ENCODE measurements at regions not wholly inside any gene's neighbourhood (a gene's known extent, or its start where the extent isn't known, plus 50 kb on each side); places are given as distances from the start of the nearest gene placed in this dataset.

DNA sequence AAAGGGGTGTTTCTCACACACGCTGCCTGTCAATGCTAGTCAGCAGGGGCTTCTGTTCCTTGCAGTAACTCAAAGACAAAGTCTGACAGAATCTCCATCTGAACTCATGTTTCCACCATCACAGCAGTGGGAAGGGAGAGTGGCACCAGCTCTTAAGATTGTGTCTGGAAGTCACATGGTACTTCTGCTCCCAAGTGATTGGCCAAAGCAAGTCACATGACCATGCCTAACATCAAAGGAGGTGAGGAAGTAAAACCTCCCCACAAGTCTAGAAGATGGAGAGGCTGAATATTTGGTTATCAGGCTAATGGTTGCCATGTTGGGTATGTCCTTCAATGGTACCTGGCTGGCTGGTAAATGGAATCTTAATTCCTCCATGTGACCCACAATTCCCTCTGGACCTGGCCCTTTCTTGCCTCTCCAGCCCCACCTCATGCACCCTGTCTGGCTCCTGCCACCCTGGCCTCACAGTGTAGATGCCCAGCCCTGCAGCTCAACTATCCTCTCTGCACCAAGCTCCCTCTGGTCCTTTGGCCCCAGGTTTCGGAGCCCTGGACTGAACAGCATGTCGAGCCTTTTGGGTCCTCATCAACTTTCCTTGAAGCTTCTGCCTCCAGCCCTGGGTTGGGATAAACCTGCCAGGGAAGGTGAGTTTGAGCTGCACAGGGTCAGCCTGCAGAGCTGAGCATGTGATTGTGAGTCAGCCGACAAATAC is 51.0 kb upstream of the PMEPA1 start:
- TF ChIP-seq POLR2AphosphoS5 (IDR thresholded peaks at IDR 0.05; ENCODE audit: low read depth, low read length) (no peak), MAFK (IDR thresholded peaks at IDR 0.05; ENCODE audit: low read depth, low read length) (no peak), RAD21 (IDR thresholded peaks at IDR 0.05 in 1 of 2, conservative IDR thresholded peaks at IDR 0.05 in 1 of 2; ENCODE audit: low read depth in 2 of 2, low read length in 2 of 2) (no peak), HDAC2 (IDR thresholded peaks at IDR 0.05; ENCODE audit: borderline replicate concordance in 1 of 2, low read depth in 2 of 2, low read length in 2 of 2) (no peak), RBBP5 (IDR thresholded peaks at IDR 0.05; ENCODE audit: borderline replicate concordance, low read depth, low read length) (no peak), EZH2 (IDR thresholded peaks at IDR 0.05; ENCODE audit: low read depth, low read length, severe bottlenecking) (no peak), USF2 (IDR thresholded peaks at IDR 0.05; ENCODE audit: low read length) (no peak)
- TF ChIP-seq, protein P1, sequence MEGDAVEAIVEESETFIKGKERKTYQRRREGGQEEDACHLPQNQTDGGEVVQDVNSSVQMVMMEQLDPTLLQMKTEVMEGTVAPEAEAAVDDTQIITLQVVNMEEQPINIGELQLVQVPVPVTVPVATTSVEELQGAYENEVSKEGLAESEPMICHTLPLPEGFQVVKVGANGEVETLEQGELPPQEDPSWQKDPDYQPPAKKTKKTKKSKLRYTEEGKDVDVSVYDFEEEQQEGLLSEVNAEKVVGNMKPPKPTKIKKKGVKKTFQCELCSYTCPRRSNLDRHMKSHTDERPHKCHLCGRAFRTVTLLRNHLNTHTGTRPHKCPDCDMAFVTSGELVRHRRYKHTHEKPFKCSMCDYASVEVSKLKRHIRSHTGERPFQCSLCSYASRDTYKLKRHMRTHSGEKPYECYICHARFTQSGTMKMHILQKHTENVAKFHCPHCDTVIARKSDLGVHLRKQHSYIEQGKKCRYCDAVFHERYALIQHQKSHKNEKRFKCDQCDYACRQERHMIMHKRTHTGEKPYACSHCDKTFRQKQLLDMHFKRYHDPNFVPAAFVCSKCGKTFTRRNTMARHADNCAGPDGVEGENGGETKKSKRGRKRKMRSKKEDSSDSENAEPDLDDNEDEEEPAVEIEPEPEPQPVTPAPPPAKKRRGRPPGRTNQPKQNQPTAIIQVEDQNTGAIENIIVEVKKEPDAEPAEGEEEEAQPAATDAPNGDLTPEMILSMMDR (IDR thresholded peaks at IDR 0.05; ENCODE audit: control extremely low read depth in 1 of 3, insufficient read depth in 1 of 3, low read depth in 1 of 3, low read length in 3 of 3) = no peak

All from H1 (cell line).